ENCODE measurements at regions not wholly inside any gene's neighbourhood (a gene's known extent, or its start where the extent isn't known, plus 50 kb on each side); places are given as distances from the start of the nearest gene placed in this dataset.
"Not testable (repeated sequence)": the region's sequence is repeated elsewhere in the genome, so short reads cannot be mapped to it uniquely, and the experiment has no call there.

DNA sequence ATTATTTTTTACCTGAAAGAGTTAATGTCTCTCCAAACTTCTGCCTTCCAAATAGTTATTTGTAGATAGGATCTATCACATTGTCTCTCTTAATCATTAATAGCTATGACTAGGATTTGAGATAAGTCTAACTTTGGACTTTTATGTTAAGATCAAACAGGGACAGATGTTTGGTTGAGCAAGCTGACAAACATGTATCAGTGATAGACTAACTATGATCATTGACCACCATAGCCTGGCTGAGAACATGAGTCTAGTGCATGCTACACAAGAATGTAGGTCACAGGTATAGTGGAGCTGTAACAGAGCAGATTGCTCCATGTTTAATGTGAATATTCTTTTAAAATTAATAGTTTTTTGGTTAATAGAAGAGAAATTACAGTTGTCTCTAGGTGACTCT, 52.0 kb downstream of the SYT15B start:
- ATAC-seq; H3K4me1 Mint-ChIP-seq; H3K27me3 Mint-ChIP-seq; H3K4me3 Mint-ChIP-seq; DNase-seq; H3K27ac Mint-ChIP-seq; H3K9me3 Mint-ChIP-seq; H3K36me3 Mint-ChIP-seq (ENCODE audit: low read depth): not testable (repeated sequence)

DNA sequence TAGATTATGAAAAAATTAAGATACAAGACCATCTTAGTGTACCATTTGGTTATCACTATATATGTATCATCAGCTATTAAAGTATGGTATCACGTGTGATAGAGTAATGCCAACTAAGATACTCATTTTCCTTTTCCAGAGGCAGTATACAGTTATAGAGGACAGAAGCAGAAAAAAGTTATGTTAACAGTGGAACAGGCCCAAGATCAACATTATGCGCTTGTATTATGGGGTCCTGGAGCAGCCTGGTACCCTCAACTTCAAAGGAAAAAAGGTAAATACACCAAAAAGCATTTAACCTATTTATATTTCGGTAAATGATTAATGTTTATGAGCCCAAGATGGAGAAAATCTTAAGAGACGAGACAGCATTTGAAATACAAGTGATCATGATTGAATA, 52.9 kb downstream of the SYT15B start:
- H3K36me3 Mint-ChIP-seq (ENCODE audit: low read depth); H3K4me3 Mint-ChIP-seq; DNase-seq; H3K9me3 Mint-ChIP-seq; H3K27ac Mint-ChIP-seq; ATAC-seq; H3K27me3 Mint-ChIP-seq; H3K4me1 Mint-ChIP-seq: not testable (repeated sequence)

DNA sequence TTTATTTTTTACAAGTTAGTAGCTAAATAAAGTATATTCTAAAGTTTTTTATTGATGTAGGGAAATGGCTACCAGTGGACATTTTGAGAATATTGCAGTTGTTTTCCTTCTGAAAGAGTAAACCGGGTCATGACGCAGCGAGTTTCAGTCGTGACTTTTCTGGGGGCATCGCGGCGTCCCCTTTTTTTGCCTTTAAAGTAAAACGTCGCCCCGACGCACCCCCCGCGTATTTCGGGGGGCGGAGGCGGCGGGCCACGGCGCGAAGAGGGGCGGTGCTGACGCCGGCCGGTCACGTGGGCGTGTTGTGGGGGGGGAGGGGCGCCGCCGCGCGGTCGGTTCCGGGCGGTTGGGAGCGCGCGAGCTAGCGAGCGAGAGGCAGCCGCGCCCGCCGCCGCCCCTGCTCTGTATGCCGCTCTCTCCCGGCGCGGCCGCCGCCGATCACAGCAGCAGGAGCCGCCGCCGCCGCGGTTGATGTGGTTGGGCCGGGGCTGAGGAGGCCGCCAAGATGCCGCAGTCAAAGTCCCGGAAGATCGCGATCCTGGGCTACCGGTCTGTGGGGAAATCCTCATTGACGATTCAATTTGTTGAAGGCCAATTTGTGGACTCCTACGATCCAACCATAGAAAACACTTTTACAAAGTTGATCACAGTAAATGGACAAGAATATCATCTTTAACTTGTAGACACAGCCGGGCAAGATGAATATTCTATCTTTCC, 57.5 kb downstream of the SYT15B start:
- not testable (repeated sequence) for H3K27ac Mint-ChIP-seq; H3K36me3 Mint-ChIP-seq (ENCODE audit: low read depth); H3K9me3 Mint-ChIP-seq

DNA sequence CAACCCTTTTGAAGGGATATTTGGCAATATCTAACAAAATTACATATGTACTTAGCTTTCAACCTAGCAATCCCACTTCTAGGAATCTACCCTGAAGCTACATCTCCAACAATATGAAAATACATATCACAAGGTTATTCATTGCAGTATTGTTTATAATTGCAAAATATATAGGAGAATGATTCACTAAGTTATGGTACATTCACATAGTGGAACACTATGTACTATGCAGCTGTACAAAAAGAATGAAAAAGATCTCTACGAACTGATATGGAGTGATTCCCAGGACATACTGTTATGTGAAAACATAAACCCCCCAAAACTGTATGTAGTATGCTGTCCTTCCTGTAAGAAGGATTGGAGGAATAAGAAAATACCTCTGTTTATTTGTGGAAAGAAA, 62.1 kb downstream of the SYT15B start:
- not testable (repeated sequence) for H3K4me1 Mint-ChIP-seq; H3K4me3 Mint-ChIP-seq; ATAC-seq; H3K36me3 Mint-ChIP-seq (ENCODE audit: low read depth); DNase-seq; H3K27ac Mint-ChIP-seq; H3K9me3 Mint-ChIP-seq; H3K27me3 Mint-ChIP-seq

More for the DNA sequence above, 57.5 kb downstream of the SYT15B start:
- DNase-seq, result peak; percentile 74
- H3K4me3 Mint-ChIP-seq, result peak overlapping the region; percentile 65
- peak; percentile 98 for ATAC-seq
- H3K4me1 Mint-ChIP-seq, H3K27me3 Mint-ChIP-seq: not testable (repeated sequence)

DNA sequence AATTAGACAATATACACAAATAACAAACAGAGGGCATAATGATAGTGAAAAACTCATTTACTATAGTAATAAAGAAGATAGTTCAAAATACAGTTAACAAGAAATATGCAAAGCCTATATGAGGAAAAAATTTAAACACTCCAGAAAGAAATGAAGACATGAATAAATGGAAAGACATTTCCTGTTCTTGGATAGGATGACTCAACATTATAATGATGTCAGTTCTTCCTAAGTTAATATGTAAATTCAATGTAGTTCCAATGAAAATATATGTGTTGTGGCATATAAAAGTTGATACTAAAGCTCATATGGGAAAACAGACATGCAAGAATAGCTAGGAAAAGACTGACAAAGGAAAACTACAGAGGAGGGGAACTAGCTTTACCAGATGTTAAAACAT, 63.5 kb downstream of the SYT15B start:
- H3K4me3 Mint-ChIP-seq; ATAC-seq; H3K4me1 Mint-ChIP-seq; H3K9me3 Mint-ChIP-seq; H3K27me3 Mint-ChIP-seq; H3K36me3 Mint-ChIP-seq (ENCODE audit: low read depth); H3K27ac Mint-ChIP-seq; DNase-seq: not testable (repeated sequence)

DNA sequence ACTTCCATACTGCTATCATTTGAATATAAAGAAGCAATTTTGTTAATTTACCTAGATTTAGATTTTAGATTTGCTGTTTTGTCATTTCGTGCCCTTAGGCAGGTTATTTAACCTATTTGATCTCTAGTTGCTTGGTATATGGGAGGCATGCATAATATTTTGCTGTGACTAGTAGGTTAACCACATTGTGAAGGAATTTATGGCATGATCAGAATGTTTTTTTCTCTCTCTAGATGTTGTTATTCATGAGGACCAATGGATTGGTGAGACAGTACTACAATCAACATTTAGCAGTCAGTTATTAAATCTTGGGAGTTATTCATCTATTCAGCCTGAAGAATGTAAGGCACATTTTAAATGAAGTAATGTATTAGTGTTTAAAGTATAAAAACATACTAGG, 67.2 kb downstream of the SYT15B start:
- not testable (repeated sequence) for ATAC-seq, H3K9me3 Mint-ChIP-seq

DNA sequence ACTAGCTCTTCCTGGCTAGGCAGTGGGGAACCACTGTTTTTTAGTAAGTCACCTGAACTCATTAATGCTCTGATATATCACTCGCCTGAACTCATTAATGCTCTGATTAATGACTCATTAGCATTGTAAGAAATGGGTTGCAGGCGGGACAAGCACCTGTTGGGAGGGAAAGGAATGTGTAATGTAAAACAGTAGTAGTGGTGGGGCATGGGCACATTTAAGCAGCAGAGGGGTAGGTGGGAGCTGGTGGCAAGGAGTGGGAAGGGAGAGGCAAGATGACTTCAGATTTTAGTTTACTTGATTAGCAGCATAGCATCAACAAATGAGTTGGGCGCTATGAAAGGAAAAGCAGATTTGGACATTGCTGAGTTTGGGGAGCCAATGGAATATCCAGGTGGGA, 68.2 kb downstream of the SYT15B start:
- H3K27ac Mint-ChIP-seq; ATAC-seq; H3K4me3 Mint-ChIP-seq; H3K27me3 Mint-ChIP-seq; DNase-seq; H3K9me3 Mint-ChIP-seq; H3K36me3 Mint-ChIP-seq (ENCODE audit: low read depth); H3K4me1 Mint-ChIP-seq: not testable (repeated sequence)

More for the DNA sequence above, 67.2 kb downstream of the SYT15B start:
- not testable (repeated sequence) for H3K36me3 Mint-ChIP-seq (ENCODE audit: low read depth); H3K27ac Mint-ChIP-seq; H3K4me1 Mint-ChIP-seq; DNase-seq; H3K27me3 Mint-ChIP-seq; H3K4me3 Mint-ChIP-seq

DNA sequence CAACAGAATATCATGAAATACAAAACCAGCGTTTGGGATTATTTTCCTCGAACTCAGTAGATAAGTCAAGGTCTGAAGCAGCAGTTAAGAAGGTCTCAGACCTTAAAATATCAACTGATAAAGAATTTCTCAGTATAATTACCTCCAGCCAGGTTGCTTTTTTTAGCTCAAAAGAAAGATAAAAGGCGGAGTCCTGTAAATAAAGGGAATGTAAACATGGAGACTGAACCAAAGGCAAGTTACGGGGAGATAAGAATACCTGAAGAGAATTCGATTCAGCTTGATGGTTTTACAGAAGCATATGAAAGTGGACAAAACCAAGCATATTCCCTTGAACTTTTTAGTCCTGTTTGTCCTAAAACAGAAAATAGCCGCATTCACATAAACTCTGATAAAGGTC, 73.1 kb downstream of the SYT15B start:
- not testable (repeated sequence) for H3K4me3 Mint-ChIP-seq; H3K27me3 Mint-ChIP-seq; ATAC-seq; H3K36me3 Mint-ChIP-seq (ENCODE audit: low read depth); H3K27ac Mint-ChIP-seq; H3K9me3 Mint-ChIP-seq; H3K4me1 Mint-ChIP-seq; DNase-seq

DNA sequence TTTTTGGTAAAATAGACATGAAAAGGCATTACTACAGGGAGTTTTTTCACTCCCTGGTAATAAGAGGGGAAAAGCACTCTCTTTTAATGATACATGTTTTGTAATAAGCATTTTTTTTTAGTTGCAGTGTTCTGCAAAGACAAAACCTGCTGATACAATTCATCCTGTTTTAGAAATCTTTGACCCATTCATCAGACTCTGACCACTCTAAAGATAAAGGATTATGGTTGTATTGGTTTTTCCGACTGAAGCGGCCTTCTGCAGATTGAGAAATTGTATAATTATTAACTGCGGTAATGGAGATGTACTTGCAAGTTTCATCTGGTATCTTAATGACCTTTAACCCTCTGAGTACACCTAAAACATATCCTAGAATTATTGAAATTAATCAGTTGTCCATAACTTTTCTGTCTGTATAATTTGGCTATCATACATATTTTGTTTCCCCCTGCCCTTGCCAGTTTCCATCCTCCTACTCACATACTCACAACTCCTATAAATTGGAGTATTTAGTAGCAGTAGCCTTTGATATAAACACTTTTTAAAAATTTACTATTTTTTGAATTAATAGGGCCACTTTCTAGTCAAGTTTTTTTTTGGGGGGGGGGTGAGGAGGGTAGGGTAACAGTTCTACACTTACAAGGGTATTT, 79.4 kb downstream of the SYT15B start:
- H3K36me3 Mint-ChIP-seq (ENCODE audit: low read depth); H3K27me3 Mint-ChIP-seq; H3K9me3 Mint-ChIP-seq; H3K4me1 Mint-ChIP-seq; H3K4me3 Mint-ChIP-seq; H3K27ac Mint-ChIP-seq; DNase-seq; ATAC-seq: not testable (repeated sequence)

DNA sequence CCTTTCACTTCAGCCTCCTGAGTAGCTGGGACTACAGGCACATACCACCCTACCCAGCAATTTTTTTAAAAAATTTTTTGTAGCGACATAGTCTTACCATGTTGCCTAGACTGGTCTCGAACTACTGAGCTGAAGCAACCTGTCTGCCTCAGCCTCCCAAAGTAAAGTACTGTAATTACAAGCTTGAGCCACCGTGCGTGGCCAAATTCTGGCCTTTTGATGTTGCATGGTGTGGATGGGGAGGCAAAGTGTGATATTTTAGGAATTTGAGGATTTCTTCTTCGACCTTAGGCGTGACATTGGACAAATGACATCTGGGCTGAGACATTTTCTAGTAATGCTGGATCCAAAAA, 81.8 kb downstream of the SYT15B start:
- not testable (repeated sequence) for H3K9me3 Mint-ChIP-seq; H3K27ac Mint-ChIP-seq; H3K4me1 Mint-ChIP-seq; H3K27me3 Mint-ChIP-seq; DNase-seq; ATAC-seq; H3K4me3 Mint-ChIP-seq; H3K36me3 Mint-ChIP-seq (ENCODE audit: low read depth)

DNA sequence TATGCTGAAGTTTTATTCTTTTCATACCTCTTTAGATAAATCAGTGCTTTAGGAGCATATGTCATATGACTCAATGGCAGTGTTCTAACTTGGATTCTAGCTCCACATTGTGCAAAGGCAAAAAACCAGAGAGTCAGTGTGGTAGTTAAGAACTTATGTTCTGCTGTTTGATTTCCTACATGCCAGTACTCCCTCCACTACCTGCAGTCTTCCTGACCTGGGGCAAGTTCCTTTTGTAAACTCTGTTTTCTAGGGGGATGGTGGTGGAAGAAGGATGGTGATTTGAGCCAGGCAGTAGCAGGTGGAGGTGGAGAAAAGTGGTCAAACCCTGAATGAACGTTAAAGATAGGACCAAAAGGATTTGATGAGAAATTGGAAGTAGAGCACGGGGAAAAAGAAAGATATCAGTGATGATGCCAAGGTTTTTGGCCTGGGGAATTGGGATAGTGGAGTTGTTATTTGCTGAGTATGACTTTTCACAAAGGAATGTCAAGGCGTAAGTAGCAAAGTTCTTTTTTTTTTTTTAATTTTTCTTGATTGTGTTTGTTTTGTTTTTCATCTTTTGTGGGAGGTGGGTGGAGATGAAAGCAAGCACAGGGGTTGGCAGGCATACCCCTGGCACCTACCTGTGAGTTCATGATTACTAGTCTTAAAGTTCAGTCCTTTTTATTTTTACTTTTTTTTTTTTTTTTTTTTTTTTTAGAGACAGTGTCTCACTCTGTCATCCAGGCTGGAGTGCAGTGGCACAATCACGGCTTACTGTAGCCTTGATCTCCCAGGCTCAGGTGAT, 82.3 kb downstream of the SYT15B start:
- H3K9me3 Mint-ChIP-seq; H3K27me3 Mint-ChIP-seq; H3K36me3 Mint-ChIP-seq (ENCODE audit: low read depth); H3K27ac Mint-ChIP-seq; ATAC-seq; H3K4me1 Mint-ChIP-seq; H3K4me3 Mint-ChIP-seq; DNase-seq: not testable (repeated sequence)

DNA sequence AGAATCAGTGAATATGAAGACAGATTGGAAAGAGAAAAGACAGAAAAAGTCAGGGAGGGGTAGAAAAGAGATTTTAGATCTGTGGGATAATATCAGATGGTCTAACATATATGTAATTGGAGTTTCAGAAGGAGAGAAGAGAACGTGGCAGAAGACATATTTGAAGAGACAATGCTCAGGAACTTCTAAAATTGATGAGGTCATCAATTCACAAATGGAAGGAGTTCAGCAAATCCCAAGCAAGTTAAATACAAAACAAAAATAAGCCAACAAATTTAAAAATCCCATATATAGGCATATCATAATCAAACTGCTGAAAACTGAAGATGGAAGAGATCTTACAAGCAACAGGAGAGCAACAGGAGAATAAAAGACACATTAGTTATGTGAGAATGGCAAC, 87.3 kb downstream of the SYT15B start:
- H3K4me1 Mint-ChIP-seq; ATAC-seq; H3K27ac Mint-ChIP-seq; H3K9me3 Mint-ChIP-seq; H3K36me3 Mint-ChIP-seq (ENCODE audit: low read depth); DNase-seq; H3K4me3 Mint-ChIP-seq: not testable (repeated sequence)
- peaks cover 10% of the 10 kb centered on the region for H3K27me3 Mint-ChIP-seq

DNA sequence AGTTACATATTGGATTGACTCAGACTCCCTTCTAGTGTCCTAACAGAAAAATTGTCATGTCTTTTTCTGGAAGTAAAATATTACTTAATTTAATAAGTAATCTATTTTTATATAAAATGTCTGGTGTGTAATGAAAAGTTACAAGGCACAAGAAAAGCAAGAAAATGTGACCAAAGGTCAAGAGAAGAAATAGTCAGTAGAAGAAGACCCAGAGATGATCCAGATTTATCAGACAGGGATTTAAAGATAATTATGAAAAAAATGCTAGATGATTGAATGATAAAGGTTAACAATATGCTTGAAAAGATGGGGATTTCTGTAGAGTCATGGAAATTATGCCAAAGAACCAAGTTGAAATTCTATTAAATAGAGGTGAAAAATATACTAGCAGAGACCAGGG, 87.8 kb downstream of the SYT15B start:
- DNase-seq; H3K4me3 Mint-ChIP-seq; H3K27ac Mint-ChIP-seq; H3K9me3 Mint-ChIP-seq; H3K4me1 Mint-ChIP-seq; ATAC-seq; H3K36me3 Mint-ChIP-seq (ENCODE audit: low read depth): not testable (repeated sequence)
- H3K27me3 Mint-ChIP-seq, result peaks cover 10% of the 10 kb centered on the region

DNA sequence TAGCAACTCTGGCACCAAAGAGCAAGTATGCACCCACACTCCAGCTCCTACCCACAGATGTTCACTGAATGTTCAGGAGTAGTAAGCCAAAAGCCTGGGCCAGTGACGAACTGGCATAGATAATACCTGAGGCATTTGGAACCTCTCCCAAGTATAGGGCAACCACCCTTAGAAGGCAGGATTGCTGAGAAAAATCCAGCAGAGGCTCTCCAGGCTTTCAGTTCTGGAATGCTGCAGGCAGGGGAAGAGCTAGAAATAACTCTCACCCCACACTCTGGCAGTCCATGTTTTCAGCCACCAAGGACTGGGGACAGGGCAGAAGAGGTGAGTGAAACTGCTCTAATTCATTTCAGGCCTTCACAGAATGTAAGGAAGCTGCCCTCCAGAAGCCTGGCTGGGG, 90.3 kb downstream of the SYT15B start:
- not testable (repeated sequence) for DNase-seq; H3K36me3 Mint-ChIP-seq (ENCODE audit: low read depth); H3K4me1 Mint-ChIP-seq; H3K9me3 Mint-ChIP-seq; H3K4me3 Mint-ChIP-seq; H3K27me3 Mint-ChIP-seq; H3K27ac Mint-ChIP-seq; ATAC-seq

DNA sequence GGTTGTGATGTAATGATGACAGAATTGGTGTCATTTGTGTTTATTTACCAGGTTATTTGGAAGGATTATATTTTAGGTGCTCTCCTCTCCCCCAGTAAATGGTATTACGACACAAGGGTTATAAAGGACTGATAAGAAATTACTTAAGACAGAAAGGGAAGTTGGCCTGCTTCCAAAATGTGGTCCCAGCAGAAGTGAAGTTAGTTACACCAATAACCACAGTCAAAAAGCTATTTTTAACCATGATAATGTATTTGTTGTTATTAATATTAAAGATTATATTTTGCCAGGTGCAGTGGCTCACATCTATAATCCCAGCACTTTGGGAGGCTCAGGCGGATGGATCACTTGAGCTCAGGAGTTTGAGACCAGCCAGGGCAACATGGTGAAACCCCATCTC, 92.5 kb downstream of the SYT15B start:
- H3K9me3 Mint-ChIP-seq; H3K4me3 Mint-ChIP-seq; H3K4me1 Mint-ChIP-seq; H3K27ac Mint-ChIP-seq; DNase-seq; H3K36me3 Mint-ChIP-seq (ENCODE audit: low read depth); ATAC-seq: not testable (repeated sequence)
- H3K27me3 Mint-ChIP-seq, result peaks cover 13% of the 10 kb centered on the region

All from activated naive CD8-positive, alpha-beta T cell treated with anti-CD3 and anti-CD28 coated beads, Interleukin-2, amount 50 U/mL, for 24 hours (primary cell).